ENCODE measurements at regions not wholly inside any gene's neighbourhood (a gene's known extent, or its start where the extent isn't known, plus 50 kb on each side); places are given as distances from the start of the nearest gene placed in this dataset.
A peak's percentile ranks its signal among the peaks of the same experiment; 100 is the strongest.

DNA sequence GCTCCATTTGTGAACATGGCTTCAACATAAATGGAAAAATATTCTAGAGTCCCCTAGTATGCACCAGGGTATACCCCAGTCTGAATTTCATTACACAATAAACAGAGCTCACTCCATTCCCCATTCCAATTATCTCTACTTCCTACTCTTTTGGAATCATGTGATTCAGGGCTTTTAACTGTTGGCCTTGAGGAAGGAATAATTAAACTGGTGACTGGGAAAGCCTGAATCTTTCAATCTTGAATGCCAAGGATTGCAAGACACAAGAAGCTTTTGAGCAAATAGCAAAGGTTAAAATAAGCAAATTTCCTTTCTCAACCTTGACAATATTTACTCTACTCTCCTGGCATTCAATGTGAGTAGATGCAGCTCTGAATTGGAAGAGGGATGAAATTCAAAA is 77.5 kb upstream of the INPP4B start:
- no peaks in the 10 kb centered on the region for H3K9me3 ChIP-seq (ENCODE audit: control insufficient read depth in 2 of 3, insufficient read depth in 1 of 3, low read length in 3 of 3)
- no peak overlapping the region for H3K9ac ChIP-seq (ENCODE audit: low read length in 3 of 3)
- DNase-seq: no peak
- H3K4me1 ChIP-seq (ENCODE audit: control insufficient read depth in 2 of 3, insufficient read depth in 2 of 3, low read depth in 1 of 3, low read length in 3 of 3): no peaks in the 10 kb centered on the region
- intact Hi-C loops (cut with DNase I): no loop called here
- TF ChIP-seq, protein P1, sequence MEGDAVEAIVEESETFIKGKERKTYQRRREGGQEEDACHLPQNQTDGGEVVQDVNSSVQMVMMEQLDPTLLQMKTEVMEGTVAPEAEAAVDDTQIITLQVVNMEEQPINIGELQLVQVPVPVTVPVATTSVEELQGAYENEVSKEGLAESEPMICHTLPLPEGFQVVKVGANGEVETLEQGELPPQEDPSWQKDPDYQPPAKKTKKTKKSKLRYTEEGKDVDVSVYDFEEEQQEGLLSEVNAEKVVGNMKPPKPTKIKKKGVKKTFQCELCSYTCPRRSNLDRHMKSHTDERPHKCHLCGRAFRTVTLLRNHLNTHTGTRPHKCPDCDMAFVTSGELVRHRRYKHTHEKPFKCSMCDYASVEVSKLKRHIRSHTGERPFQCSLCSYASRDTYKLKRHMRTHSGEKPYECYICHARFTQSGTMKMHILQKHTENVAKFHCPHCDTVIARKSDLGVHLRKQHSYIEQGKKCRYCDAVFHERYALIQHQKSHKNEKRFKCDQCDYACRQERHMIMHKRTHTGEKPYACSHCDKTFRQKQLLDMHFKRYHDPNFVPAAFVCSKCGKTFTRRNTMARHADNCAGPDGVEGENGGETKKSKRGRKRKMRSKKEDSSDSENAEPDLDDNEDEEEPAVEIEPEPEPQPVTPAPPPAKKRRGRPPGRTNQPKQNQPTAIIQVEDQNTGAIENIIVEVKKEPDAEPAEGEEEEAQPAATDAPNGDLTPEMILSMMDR (IDR thresholded peaks at IDR 0.05; ENCODE audit: borderline replicate concordance, extremely low read depth, insufficient read depth): no peak
- no peak overlapping the region for H3K27ac ChIP-seq (ENCODE audit: low read depth in 2 of 2, low read length in 2 of 2)
- FAIRE-seq: no peak
- no peaks in the 10 kb centered on the region for H3K36me3 ChIP-seq (ENCODE audit: control insufficient read depth in 2 of 3, insufficient read depth in 3 of 3, low read length in 3 of 3)
- no peaks in the 10 kb centered on the region for H3K27me3 ChIP-seq (ENCODE audit: control insufficient read depth, insufficient read depth, low read length)
- H3K4me3 ChIP-seq (ENCODE audit: low read length in 3 of 3): no peak overlapping the region

DNA sequence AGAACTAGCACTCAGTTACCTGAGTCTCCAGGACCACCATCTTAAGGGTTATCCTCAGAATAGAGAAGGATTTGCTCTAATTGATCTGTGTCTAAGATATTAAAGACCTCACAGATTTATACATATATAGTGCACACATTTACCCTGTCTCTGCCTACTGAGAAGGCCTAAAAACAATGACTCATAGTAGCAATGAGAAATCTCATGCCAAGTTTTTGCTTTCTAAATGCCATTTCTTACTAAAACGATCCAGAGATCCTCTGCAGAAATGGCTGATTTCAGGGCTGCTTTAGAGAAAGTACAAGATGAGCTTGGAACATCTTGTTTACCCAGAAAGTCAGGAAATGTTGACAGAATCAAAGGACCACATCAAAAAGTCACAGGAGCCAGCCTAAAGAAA is 79.1 kb upstream of the INPP4B start:
- no peak for DNase-seq
- no peak overlapping the region for H3K4me3 ChIP-seq (ENCODE audit: low read length in 3 of 3)
- TF ChIP-seq, protein P1 (IDR thresholded peaks at IDR 0.05; ENCODE audit: borderline replicate concordance, extremely low read depth, insufficient read depth): no peak
- intact Hi-C loops (cut with DNase I): no loop called here
- no peak overlapping the region for H3K9ac ChIP-seq (ENCODE audit: low read length in 3 of 3)
- no peaks in the 10 kb centered on the region for H3K4me1 ChIP-seq (ENCODE audit: control insufficient read depth in 2 of 3, insufficient read depth in 2 of 3, low read depth in 1 of 3, low read length in 3 of 3)
- no peaks in the 10 kb centered on the region for H3K9me3 ChIP-seq (ENCODE audit: control insufficient read depth in 2 of 3, insufficient read depth in 1 of 3, low read length in 3 of 3)
- no peak for FAIRE-seq
- H3K27me3 ChIP-seq (ENCODE audit: control insufficient read depth, insufficient read depth, low read length): no peaks in the 10 kb centered on the region
- no peak overlapping the region for H3K27ac ChIP-seq (ENCODE audit: low read depth in 2 of 2, low read length in 2 of 2)
- no peaks in the 10 kb centered on the region for H3K36me3 ChIP-seq (ENCODE audit: control insufficient read depth in 2 of 3, insufficient read depth in 3 of 3, low read length in 3 of 3)

DNA sequence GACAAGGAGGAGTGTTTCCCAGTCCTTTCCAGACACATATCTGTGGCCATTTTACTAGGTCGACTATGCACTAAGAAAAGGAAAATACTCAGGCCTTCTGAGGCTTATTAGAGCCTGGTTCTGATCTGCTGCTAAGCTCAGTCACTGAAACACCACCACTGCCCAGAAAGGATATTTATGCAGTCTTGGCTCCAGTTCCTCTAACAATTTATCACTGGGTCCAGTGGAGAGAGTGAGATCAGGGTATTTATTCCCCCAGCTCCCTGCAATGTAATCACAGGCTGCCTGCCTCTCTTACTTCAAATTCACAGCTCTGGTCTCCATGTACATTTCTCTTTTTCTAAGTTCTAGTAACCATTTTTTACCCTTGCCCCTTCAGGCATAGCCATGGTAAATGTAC is 81.6 kb upstream of the INPP4B start:
- no peaks in the 10 kb centered on the region for H3K4me1 ChIP-seq (ENCODE audit: control insufficient read depth in 2 of 3, insufficient read depth in 2 of 3, low read depth in 1 of 3, low read length in 3 of 3)
- H3K36me3 ChIP-seq (ENCODE audit: control insufficient read depth in 2 of 3, insufficient read depth in 3 of 3, low read length in 3 of 3): no peaks in the 10 kb centered on the region
- intact Hi-C loops (cut with DNase I): no loop called here
- no peak for FAIRE-seq
- peak in 1 of 5 donors; percentile 33 for DNase-seq
- H3K27ac ChIP-seq (ENCODE audit: low read depth in 2 of 2, low read length in 2 of 2): no peak overlapping the region
- no peak overlapping the region for H3K4me3 ChIP-seq (ENCODE audit: low read length in 3 of 3)
- H3K9me3 ChIP-seq (ENCODE audit: control insufficient read depth in 2 of 3, insufficient read depth in 1 of 3, low read length in 3 of 3): no peaks in the 10 kb centered on the region
- TF ChIP-seq, protein P1 (IDR thresholded peaks at IDR 0.05; ENCODE audit: borderline replicate concordance, extremely low read depth, insufficient read depth): no peak
- H3K9ac ChIP-seq (ENCODE audit: low read length in 3 of 3): no peak overlapping the region
- H3K27me3 ChIP-seq (ENCODE audit: control insufficient read depth, insufficient read depth, low read length): no peaks in the 10 kb centered on the region

DNA sequence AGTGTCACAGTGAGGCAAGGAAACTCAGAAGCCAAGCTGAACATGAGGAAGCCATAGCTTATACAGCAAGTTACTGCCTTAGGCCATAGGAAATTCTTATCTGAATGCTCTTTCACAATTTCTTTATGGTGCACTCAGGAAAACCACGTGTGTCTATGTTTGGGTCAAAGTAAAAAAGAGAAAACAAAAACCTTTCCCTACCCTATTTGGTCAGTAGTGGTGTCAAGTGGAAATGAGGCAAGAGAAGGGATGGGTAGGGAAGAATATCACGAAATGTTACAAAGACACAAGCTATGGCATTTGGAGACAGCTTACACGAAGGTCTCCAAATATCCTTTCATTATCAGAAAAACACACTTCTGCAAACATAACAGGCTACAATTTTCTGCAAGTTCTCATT is 83.4 kb upstream of the INPP4B start:
- Histone ChIP-seq H3K4me3 (ENCODE audit: low read length in 3 of 3) (no peak overlapping the region), H3K27ac (ENCODE audit: low read depth in 2 of 2, low read length in 2 of 2) (no peak overlapping the region), H3K27me3 (ENCODE audit: control insufficient read depth, insufficient read depth, low read length) (no peaks in the 10 kb centered on the region), H3K36me3 (ENCODE audit: control insufficient read depth in 2 of 3, insufficient read depth in 3 of 3, low read length in 3 of 3) (no peaks in the 10 kb centered on the region), H3K4me1 (ENCODE audit: control insufficient read depth in 2 of 3, insufficient read depth in 2 of 3, low read depth in 1 of 3, low read length in 3 of 3) (no peaks in the 10 kb centered on the region), H3K9me3 (ENCODE audit: control insufficient read depth in 2 of 3, insufficient read depth in 1 of 3, low read length in 3 of 3) (no peaks in the 10 kb centered on the region), H3K9ac (ENCODE audit: low read length in 3 of 3) (no peak overlapping the region)
- FAIRE-seq: no peak
- TF ChIP-seq, protein P1 (IDR thresholded peaks at IDR 0.05; ENCODE audit: borderline replicate concordance, extremely low read depth, insufficient read depth): no peak
- DNase-seq: no peak
- intact Hi-C loops (cut with DNase I): no loop called here

Measured in kidney (tissue), 13 donors.